HFFc6 (cell line): ENCODE measurements at regions not wholly inside any gene's neighbourhood (a gene's known extent, or its start where the extent isn't known, plus 50 kb on each side); places are given as distances from the start of the nearest gene placed in this dataset.

Source experiments
- DNase-seq: peaks from one replicate; pipeline ENCODE4 v3.0.0-alpha.2; 2018
- H3K27ac Mint-ChIP-seq: 2 replicates; pipeline ENCODE4 v1.8.0; 2020; ENCODE audit warnings: mild to moderate bottlenecking, mixed read lengths
- H3K27me3 Mint-ChIP-seq: 2 replicates; pipeline ENCODE4 v1.8.0; 2021; ENCODE audit warnings: mild to moderate bottlenecking, moderate library complexity, mixed read lengths; ENCODE audit not compliant: insufficient read depth
- H3K36me3 Mint-ChIP-seq: 2 replicates; pipeline ENCODE4 v1.8.0; 2021; ENCODE audit warnings: low read depth, mixed read lengths
- H3K4me1 Mint-ChIP-seq: 2 replicates; pipeline ENCODE4 v1.8.0; 2020; ENCODE audit warnings: low read depth, mixed read lengths
- H3K4me3 Mint-ChIP-seq: 2 replicates; pipeline ENCODE4 v1.8.0; 2020; ENCODE audit warnings: mild to moderate bottlenecking, moderate library complexity, mixed read lengths
- H3K9me3 Mint-ChIP-seq: 2 replicates; pipeline ENCODE4 v1.8.0; 2020; ENCODE audit warnings: mild to moderate bottlenecking, mixed read lengths
- TF ChIP-seq, protein P1 (sequence below): fragments of 200-600 bp; sonication (generic); IDR thresholded peaks from 2 replicates; pipeline ENCODE4 v1.5.0; 2021; ENCODE audit warnings: antibody characterized with exemption, mild to moderate bottlenecking

DNA sequence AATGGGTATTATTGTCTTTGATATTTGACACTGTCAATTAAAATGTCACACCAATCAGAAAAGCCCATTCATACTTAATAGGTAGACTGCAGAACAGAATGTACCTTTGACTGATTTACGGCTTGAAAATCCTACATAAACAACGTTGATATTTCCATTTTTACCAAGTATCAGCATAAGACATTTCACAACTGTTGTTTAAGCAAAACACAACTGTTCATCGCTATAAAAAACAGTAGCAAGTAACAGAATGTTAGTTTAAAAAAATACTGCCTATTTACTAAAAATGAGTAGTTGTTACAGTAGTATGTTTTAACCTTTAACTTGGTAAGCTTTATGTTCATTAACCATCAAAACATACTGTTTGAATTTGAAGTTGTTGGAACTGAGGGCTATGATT lies 1096.6 kb downstream of the PCDH17 start:
- no peaks in the 10 kb centered on the region for H3K4me1 Mint-ChIP-seq
- H3K4me3 Mint-ChIP-seq: no peak overlapping the region
- H3K27me3 Mint-ChIP-seq: no peaks in the 10 kb centered on the region

DNA sequence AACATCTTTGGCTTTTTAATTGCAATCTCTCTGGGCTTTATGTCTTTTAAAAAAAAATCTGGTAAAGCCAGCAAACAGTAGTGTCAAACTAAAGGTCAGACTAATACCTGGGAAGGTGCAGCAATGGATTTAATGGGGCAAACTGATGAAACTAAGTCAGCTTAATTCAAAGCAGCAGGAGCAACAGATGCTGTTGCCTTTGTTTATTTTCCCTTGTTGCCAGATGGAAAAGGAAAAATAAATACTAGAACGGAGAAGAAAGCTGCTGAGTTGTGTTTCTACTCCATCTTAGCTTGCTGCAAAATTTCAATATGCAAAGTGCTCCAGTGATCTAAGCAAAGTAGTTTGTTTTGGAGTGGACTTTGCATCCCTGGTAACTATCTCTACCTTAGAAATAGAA lies 1097.8 kb downstream of the PCDH17 start:
- no peak for DNase-seq

More for the DNA sequence above, 1096.6 kb downstream of the PCDH17 start:
- H3K9me3 Mint-ChIP-seq: peaks cover 17% of the 10 kb centered on the region
- no peak for DNase-seq
- H3K36me3 Mint-ChIP-seq: no peaks in the 10 kb centered on the region
- H3K27ac Mint-ChIP-seq: no peak overlapping the region
- TF ChIP-seq, protein P1, sequence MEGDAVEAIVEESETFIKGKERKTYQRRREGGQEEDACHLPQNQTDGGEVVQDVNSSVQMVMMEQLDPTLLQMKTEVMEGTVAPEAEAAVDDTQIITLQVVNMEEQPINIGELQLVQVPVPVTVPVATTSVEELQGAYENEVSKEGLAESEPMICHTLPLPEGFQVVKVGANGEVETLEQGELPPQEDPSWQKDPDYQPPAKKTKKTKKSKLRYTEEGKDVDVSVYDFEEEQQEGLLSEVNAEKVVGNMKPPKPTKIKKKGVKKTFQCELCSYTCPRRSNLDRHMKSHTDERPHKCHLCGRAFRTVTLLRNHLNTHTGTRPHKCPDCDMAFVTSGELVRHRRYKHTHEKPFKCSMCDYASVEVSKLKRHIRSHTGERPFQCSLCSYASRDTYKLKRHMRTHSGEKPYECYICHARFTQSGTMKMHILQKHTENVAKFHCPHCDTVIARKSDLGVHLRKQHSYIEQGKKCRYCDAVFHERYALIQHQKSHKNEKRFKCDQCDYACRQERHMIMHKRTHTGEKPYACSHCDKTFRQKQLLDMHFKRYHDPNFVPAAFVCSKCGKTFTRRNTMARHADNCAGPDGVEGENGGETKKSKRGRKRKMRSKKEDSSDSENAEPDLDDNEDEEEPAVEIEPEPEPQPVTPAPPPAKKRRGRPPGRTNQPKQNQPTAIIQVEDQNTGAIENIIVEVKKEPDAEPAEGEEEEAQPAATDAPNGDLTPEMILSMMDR: no peak

DNA sequence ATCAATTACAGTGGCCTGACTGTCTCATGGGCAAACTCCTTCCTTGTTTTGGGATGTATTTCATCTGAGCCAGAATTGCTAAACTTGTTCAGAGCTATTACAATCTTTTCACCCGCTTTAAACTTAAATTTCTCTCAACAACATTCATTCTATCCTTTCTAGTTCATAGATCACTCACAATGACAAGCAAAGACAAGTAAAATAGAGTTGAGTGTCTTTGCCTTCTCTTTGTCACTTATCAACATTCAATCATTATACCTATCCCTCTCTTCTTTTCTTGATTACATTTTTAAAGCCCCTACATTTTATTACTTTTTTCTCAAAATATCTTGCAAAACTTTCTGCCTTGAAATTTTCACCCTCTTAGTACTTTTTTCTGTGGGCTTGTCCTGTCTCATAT lies 1113.1 kb downstream of the PCDH17 start:
- H3K27ac Mint-ChIP-seq: no peak overlapping the region
- TF ChIP-seq, protein P1: no peak
- no peak overlapping the region for H3K4me3 Mint-ChIP-seq
- DNase-seq: no peak
- H3K27me3 Mint-ChIP-seq: no peaks in the 10 kb centered on the region
- peaks cover 19% of the 10 kb centered on the region for H3K9me3 Mint-ChIP-seq
- H3K36me3 Mint-ChIP-seq: no peaks in the 10 kb centered on the region
- H3K4me1 Mint-ChIP-seq: no peaks in the 10 kb centered on the region

More for the DNA sequence above, 1097.8 kb downstream of the PCDH17 start:
- Mint-ChIP-seq H3K9me3 (peaks cover 17% of the 10 kb centered on the region), H3K4me1 (no peaks in the 10 kb centered on the region), H3K36me3 (no peaks in the 10 kb centered on the region), H3K27me3 (no peaks in the 10 kb centered on the region), H3K4me3 (no peak overlapping the region), H3K27ac (no peak overlapping the region)
- TF ChIP-seq, protein P1: no peak

DNA sequence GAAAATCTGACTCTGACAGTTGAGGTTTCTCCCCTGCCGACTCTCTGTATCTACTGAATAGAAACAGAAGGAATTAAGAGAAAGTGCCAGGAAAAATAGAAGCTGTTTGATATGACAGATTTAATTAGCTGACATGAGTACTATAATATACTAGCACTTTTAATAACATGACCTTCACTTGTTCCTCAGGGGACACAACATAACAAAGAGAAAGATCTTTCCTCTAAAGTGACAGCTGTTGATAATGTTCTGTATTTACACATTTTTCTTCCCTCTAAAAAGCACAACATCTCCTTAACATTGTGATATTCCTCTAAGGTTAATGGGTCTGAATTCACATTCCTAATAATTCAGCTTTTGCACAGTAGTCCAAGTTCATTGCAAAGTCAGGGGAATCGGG lies 1136.0 kb downstream of the PCDH17 start:
- no peaks in the 10 kb centered on the region for H3K36me3 Mint-ChIP-seq
- TF ChIP-seq, protein P1: no peak

DNA sequence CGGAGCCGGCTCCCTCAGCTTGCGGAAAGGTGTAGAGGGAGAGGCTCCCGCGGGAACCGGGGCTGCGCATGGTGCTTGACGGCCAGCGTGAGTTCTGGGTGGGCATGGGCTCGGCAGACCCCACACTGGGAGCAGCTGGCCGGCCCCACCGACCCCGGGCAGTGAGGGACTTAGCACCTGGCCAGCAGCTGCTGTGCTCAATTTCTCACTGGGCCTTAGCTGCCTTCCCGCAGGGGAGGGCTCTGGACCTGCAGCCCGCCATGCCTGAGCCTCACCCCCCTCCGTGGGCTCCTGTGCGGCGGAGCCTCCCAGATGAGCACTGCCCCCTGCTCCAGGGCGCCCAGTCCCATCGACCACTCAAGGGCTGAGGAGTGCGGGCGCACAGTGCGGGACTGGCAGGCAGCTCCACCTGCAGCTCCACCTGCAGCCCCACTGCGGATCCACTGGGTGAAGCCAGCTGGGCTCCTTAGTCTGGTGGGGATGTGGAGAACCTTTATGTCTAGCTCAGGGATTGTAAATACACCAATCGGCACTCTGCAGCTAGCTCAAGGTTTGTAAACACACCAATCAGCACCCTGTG lies 1141.8 kb downstream of the PCDH17 start:
- H3K9me3 Mint-ChIP-seq: peaks cover 38% of the 10 kb centered on the region
- no peaks in the 10 kb centered on the region; the same call in 1 of the 2 replicates for H3K27me3 Mint-ChIP-seq

More for the DNA sequence above, 1136.0 kb downstream of the PCDH17 start:
- DNase-seq: no peak
- H3K27ac Mint-ChIP-seq: no peak overlapping the region
- H3K27me3 Mint-ChIP-seq: no peaks in the 10 kb centered on the region; the same call in none of the 2 replicates
- H3K4me1 Mint-ChIP-seq: no peaks in the 10 kb centered on the region
- peaks cover 40% of the 10 kb centered on the region for H3K9me3 Mint-ChIP-seq
- no peak overlapping the region for H3K4me3 Mint-ChIP-seq

More for the DNA sequence above, 1141.8 kb downstream of the PCDH17 start:
- TF ChIP-seq, protein P1: no peak
- Mint-ChIP-seq H3K4me1 (no peaks in the 10 kb centered on the region), H3K27ac (no peak overlapping the region), H3K36me3 (no peaks in the 10 kb centered on the region), H3K4me3 (no peak overlapping the region)
- no peak for DNase-seq
